Upper lobe of left lung (tissue), 6 donors: ENCODE measurements at regions not wholly inside any gene's neighbourhood (a gene's known extent, or its start where the extent isn't known, plus 50 kb on each side); places are given as distances from the start of the nearest gene placed in this dataset.

Experiments used
- ATAC-seq, 2 donors: fragments of 200-7000 bp; cut with Tn5 transposase; one replicate each; pipeline ENCODE4 v1.9.1; 2022; ENCODE audit warnings: mild to moderate bottlenecking in 2 of 2, moderate library complexity in 2 of 2; ENCODE audit not compliant: low FRiP score in 2 of 2
- DNase-seq, 2 donors: peaks; one replicate each; pipeline ENCODE4 v3.0.0-alpha.2; 2019 to 2020
- H3K27ac ChIP-seq, 4 donors: fragments of 200-600 bp; sonication (generic); one replicate each; pipeline ENCODE4 v1.5.1; 2016 to 2019
- H3K27me3 ChIP-seq, 4 donors: fragments of 200-600 bp; sonication (generic); one replicate each; pipeline ENCODE4 v1.5.1; 2017 to 2019
- H3K36me3 ChIP-seq, 4 donors: fragments of 200-600 bp; sonication (generic); one replicate each; pipeline ENCODE4 v1.5.1; 2016 to 2019
- H3K4me1 ChIP-seq, 4 donors: fragments of 200-600 bp; sonication (generic); one replicate each; pipeline ENCODE4 v1.5.1; 2018 to 2019
- H3K4me3 ChIP-seq, 4 donors: fragments of 200-600 bp; sonication (generic); one replicate each; pipeline ENCODE4 v1.5.1; 2017 to 2019; ENCODE audit warnings: mild to moderate bottlenecking in 2 of 4, moderate library complexity in 1 of 4
- H3K9me3 ChIP-seq, 4 donors: fragments of 200-600 bp; sonication (generic); one replicate each; pipeline ENCODE4 v1.5.1; 2018 to 2019
- EP300 ChIP-seq, 4 donors: sonication (generic); formaldehyde crosslinking; IDR thresholded peaks; one replicate each; pipeline ENCODE4 v1.5.1; 2017; ENCODE audit warnings: antibody characterized with exemption in 4 of 4, control low read depth in 2 of 4
- POLR2A ChIP-seq, 4 donors: fragments of 450-650 bp; IDR thresholded peaks; one replicate each; pipeline ENCODE4 v1.5.1; 2016 to 2017; ENCODE audit warnings: antibody characterized with exemption in 4 of 4, mild to moderate bottlenecking in 2 of 4
- POLR2AphosphoS5 ChIP-seq, 2 donors: sonication (generic); formaldehyde crosslinking; IDR thresholded peaks; one replicate each; pipeline ENCODE4 v1.5.1; 2017; ENCODE audit warnings: antibody characterized with exemption in 2 of 2
- WGBS, 2 donors: methylation state at CpG; one replicate each; pipeline ENCODE4 v1.1.5; 2017 to 2018; 5-methylcytosine and 5-hydroxymethylcytosine counted together
- TF ChIP-seq, protein P1 (sequence below), 6 experiments: fragments of 450-650 bp in 4 of 6; fragments of 200-600 bp in 2 of 6; sonication (generic) in 2 of 6; IDR thresholded peaks; one replicate each; pipeline ENCODE4 v1.5.1; 2016 to 2019; ENCODE audit warnings: antibody characterized with exemption in 6 of 6
- donor health status: DM: no; HTN: no; CAD: no; lungs with moderate emphysema.
- donor health status: DM: no; HTN: yes; CAD: no; lungs with severe emphysema.

DNA sequence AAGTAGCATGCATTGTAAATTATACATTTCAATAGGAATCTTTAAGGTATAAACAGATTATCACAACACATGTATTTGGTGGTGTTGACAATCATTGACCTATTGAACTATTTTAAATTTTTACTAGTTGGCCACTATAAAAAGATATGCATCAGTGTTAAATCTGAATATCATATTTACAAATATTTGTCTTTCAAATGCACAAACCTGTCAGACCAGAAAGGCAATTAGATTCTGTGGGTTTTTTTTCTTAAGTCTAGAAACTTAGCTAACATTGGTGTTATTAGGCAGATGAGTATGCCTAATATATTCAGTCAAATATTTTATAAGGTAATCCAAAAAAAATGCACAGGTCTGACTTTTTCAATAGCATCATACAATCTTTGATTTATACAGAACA lies 241.4 kb upstream of the DGKB start:
- Histone ChIP-seq H3K9me3 (peaks cover 0 to 3% (median 0%) of the 10 kb centered on the region in 4 donors), H3K27ac (no peak overlapping the region), H3K27me3 (no peaks in the 10 kb centered on the region), H3K4me3 (no peak overlapping the region), H3K36me3 (no peaks in the 10 kb centered on the region), H3K4me1 (no peaks in the 10 kb centered on the region)
- no peak for DNase-seq
- ATAC-seq, result no peak
- no peak for TF ChIP-seq EP300 (IDR thresholded peaks at IDR 0.05)
- no peak for TF ChIP-seq POLR2A (IDR thresholded peaks at IDR 0.05)
- TF ChIP-seq, protein P1, sequence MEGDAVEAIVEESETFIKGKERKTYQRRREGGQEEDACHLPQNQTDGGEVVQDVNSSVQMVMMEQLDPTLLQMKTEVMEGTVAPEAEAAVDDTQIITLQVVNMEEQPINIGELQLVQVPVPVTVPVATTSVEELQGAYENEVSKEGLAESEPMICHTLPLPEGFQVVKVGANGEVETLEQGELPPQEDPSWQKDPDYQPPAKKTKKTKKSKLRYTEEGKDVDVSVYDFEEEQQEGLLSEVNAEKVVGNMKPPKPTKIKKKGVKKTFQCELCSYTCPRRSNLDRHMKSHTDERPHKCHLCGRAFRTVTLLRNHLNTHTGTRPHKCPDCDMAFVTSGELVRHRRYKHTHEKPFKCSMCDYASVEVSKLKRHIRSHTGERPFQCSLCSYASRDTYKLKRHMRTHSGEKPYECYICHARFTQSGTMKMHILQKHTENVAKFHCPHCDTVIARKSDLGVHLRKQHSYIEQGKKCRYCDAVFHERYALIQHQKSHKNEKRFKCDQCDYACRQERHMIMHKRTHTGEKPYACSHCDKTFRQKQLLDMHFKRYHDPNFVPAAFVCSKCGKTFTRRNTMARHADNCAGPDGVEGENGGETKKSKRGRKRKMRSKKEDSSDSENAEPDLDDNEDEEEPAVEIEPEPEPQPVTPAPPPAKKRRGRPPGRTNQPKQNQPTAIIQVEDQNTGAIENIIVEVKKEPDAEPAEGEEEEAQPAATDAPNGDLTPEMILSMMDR (IDR thresholded peaks at IDR 0.05), result no peak
- TF ChIP-seq POLR2AphosphoS5 (IDR thresholded peaks at IDR 0.05), result no peak

GRCh38 chr7:15143121-15143520 lies 240.6 kb upstream of the DGKB start:
- Histone ChIP-seq H3K9me3 (no peaks in the 10 kb centered on the region), H3K27ac (no peak overlapping the region), H3K4me1 (no peaks in the 10 kb centered on the region), H3K36me3 (no peaks in the 10 kb centered on the region), H3K27me3 (no peaks in the 10 kb centered on the region), H3K4me3 (no peak overlapping the region)
- 79% methylated on average over 3 of the region's 3 CpGs for WGBS, 2 donors
- no peak for DNase-seq
- no peak for ATAC-seq
- TF ChIP-seq POLR2A (IDR thresholded peaks at IDR 0.05) (no peak), POLR2AphosphoS5 (IDR thresholded peaks at IDR 0.05) (no peak)

- DNase-seq, result no peak
- 89 to 93% methylated on average over 2 of the region's 2 CpGs for WGBS, 2 donors
These were observed 237.9 kb upstream of the DGKB start for GRCh38 chr7:15140431-15140830.

GRCh38 chr7:15131661-15132060 lies 229.1 kb upstream of the DGKB start:
- Histone ChIP-seq H3K4me1 (no peaks in the 10 kb centered on the region), H3K4me3 (no peak overlapping the region), H3K36me3 (no peaks in the 10 kb centered on the region), H3K27ac (no peak overlapping the region), H3K27me3 (no peaks in the 10 kb centered on the region), H3K9me3 (no peaks in the 10 kb centered on the region)
- WGBS, 2 donors, result 85 to 88% methylated on average over 1 of the region's 1 CpG
- ATAC-seq (no peak), DNase-seq (no peak)
- TF ChIP-seq POLR2AphosphoS5 (IDR thresholded peaks at IDR 0.05), result no peak
- TF ChIP-seq, protein P1 (IDR thresholded peaks at IDR 0.05), result no peak
- TF ChIP-seq EP300 (IDR thresholded peaks at IDR 0.05), result no peak
- TF ChIP-seq POLR2A (IDR thresholded peaks at IDR 0.05), result no peak

More at GRCh38 chr7:15140431-15140830, 237.9 kb upstream of the DGKB start:
- H3K36me3 ChIP-seq, result no peaks in the 10 kb centered on the region
- no peaks in the 10 kb centered on the region for H3K4me1 ChIP-seq
- H3K9me3 ChIP-seq, result no peaks in the 10 kb centered on the region
- no peak overlapping the region for H3K4me3 ChIP-seq
- ATAC-seq, result no peak
- no peak overlapping the region for H3K27ac ChIP-seq
- TF ChIP-seq, protein P1 (IDR thresholded peaks at IDR 0.05), result no peak
- no peak for TF ChIP-seq EP300 (IDR thresholded peaks at IDR 0.05)
- no peak for TF ChIP-seq POLR2AphosphoS5 (IDR thresholded peaks at IDR 0.05)
- no peak for TF ChIP-seq POLR2A (IDR thresholded peaks at IDR 0.05)
- no peaks in the 10 kb centered on the region for H3K27me3 ChIP-seq

GRCh38 chr7:15130666-15131541 lies 228.4 kb upstream of the DGKB start:
- Histone ChIP-seq H3K27me3 (no peaks in the 10 kb centered on the region), H3K4me3 (no peak overlapping the region), H3K27ac (no peak overlapping the region), H3K36me3 (no peaks in the 10 kb centered on the region), H3K4me1 (no peaks in the 10 kb centered on the region), H3K9me3 (no peaks in the 10 kb centered on the region)
- 54 to 63% methylated on average over 4 of the region's 4 CpGs for WGBS, 2 donors
- ATAC-seq (no peak), DNase-seq (no peak)
- no peak for TF ChIP-seq POLR2AphosphoS5 (IDR thresholded peaks at IDR 0.05)
- no peak for TF ChIP-seq POLR2A (IDR thresholded peaks at IDR 0.05)
- TF ChIP-seq EP300 (IDR thresholded peaks at IDR 0.05), result no peak
- TF ChIP-seq, protein P1 (IDR thresholded peaks at IDR 0.05), result no peak
